CD4-positive, alpha-beta T cell (primary cell): ENCODE measurements at regions not wholly inside any gene's neighbourhood (a gene's known extent, or its start where the extent isn't known, plus 50 kb on each side); places are given as distances from the start of the nearest gene placed in this dataset.

Source experiments
- ATAC-seq: fragments of 200-7000 bp; cut with Tn5 transposase; one replicate; pipeline ENCODE4 v1.10.0; 2022; ENCODE audit warnings: mild to moderate bottlenecking; ENCODE audit not compliant: poor library complexity
- CTCF ChIA-PET: fragments of 350-600 bp; sonication (Branson Sonifier 250); formaldehyde crosslinking; loops from one replicate; lab custom pipeline; 2021; ENCODE audit warnings: antibody characterized with exemption, inconsistent platforms; lab: Charles Lee
- POLR2A ChIA-PET: fragments of 350-600 bp; sonication (Branson Sonifier 250); formaldehyde crosslinking; loops from one replicate; lab custom pipeline; 2021; ENCODE audit warnings: antibody characterized with exemption, inconsistent platforms; lab: Charles Lee
- DNase-seq, 14 experiments: peaks; one replicate each; pipeline ENCODE4 v3.0.0-alpha.2; 2013 to 2020; ENCODE audit warnings: mixed read lengths in 2 of 14
- H3K27ac ChIP-seq, 2 donors: one replicate each; pipeline versions ENCODE4 v1.5.1 to v1.7.0; 2013; ENCODE audit warnings: low read length in 2 of 2, low read depth in 1 of 2, mild to moderate bottlenecking in 1 of 2
- H3K27me3 ChIP-seq, 2 experiments: 1 replicate in 1 of 2; 2 replicates in 1 of 2; pipeline versions ENCODE4 v1.6.1 to v1.7.0; 2013; ENCODE audit warnings: low read length in 2 of 2, control low read depth in 1 of 2, mild to moderate bottlenecking in 1 of 2, moderate library complexity in 1 of 2; ENCODE audit not compliant: insufficient read depth in 2 of 2, control insufficient read depth in 1 of 2
- H3K36me3 ChIP-seq: one replicate; pipeline ENCODE4 v1.6.1; 2013; ENCODE audit warnings: low read length, control low read depth; ENCODE audit not compliant: insufficient read depth
- H3K4me1 ChIP-seq: one replicate; pipeline ENCODE4 v1.6.1; 2013; ENCODE audit warnings: low read length, control low read depth; ENCODE audit not compliant: insufficient read depth
- H3K4me3 ChIP-seq: one replicate; pipeline ENCODE4 v1.5.1; 2013; ENCODE audit warnings: mild to moderate bottlenecking, low read length, moderate library complexity
- H3K9me3 ChIP-seq, 2 experiments: 1 replicate in 1 of 2; 2 replicates in 1 of 2; pipeline versions ENCODE4 v1.6.1 to v1.7.0; 2013; ENCODE audit warnings: low read length in 2 of 2, mild to moderate bottlenecking in 2 of 2, control low read depth in 1 of 2, moderate library complexity in 1 of 2; ENCODE audit not compliant: control insufficient read depth in 1 of 2, insufficient read depth in 1 of 2
- H3K27ac Mint-ChIP-seq: one replicate; pipeline ENCODE4 v1.8.0; 2020; ENCODE audit warnings: mixed read lengths
- H3K27me3 Mint-ChIP-seq: one replicate; pipeline ENCODE4 v1.8.0; 2021; ENCODE audit warnings: mixed read lengths
- H3K36me3 Mint-ChIP-seq: one replicate; pipeline ENCODE4 v1.8.0; 2021; ENCODE audit warnings: low read depth, mixed read lengths
- H3K4me1 Mint-ChIP-seq: one replicate; pipeline ENCODE4 v1.8.0; 2021; ENCODE audit warnings: low read depth, mixed read lengths
- H3K4me3 Mint-ChIP-seq: one replicate; pipeline ENCODE4 v1.8.0; 2020; ENCODE audit warnings: mild to moderate bottlenecking, mixed read lengths
- H3K9me3 Mint-ChIP-seq: one replicate; pipeline ENCODE4 v1.8.0; 2020; ENCODE audit warnings: mixed read lengths
- CTCF ChIP-seq: fragments of 200-600 bp; IDR thresholded peaks from one replicate; pipeline ENCODE4 v1.8.0; 2022; ENCODE audit warnings: antibody characterized with exemption, mild to moderate bottlenecking
- intact Hi-C, 2 experiments: fragments of 100-400 bp; cut with DNase I in 1 of 2; cut with micrococcal nuclease in 1 of 2; formaldehyde crosslinking; loops; one replicate each; pipeline versions ENCODE4 v1.15.1 to v1.9.0; 2023 to 2025; cut with DNase I, micrococcal nuclease

DNA sequence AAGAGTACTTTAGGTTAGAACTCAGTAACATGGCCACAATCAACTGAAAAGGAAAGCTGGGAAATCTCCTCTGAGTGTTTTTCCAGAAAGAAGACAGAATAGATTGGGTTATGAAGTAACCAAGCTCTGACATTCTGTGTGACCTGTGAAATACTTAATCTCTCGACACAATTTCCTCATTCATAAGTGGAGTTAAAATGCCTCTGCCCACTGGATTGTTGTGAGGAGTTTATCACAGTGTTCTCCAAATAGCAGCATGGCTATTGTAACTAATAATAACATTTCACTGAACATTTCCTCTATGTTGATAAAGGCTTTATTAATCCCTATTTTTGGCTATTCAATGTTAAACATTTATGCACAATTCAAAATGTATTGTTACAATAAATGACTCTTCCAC, 311.0 kb downstream of the GABRB2 start:
- H3K36me3 ChIP-seq: no peaks in the 10 kb centered on the region
- ChIA-PET POLR2A (no interaction called here), CTCF (no interaction called here)
- H3K4me3 ChIP-seq: no peak overlapping the region
- Mint-ChIP-seq H3K36me3 (no peaks in the 10 kb centered on the region), H3K27ac (no peak overlapping the region), H3K9me3 (no peaks in the 10 kb centered on the region), H3K27me3 (no peaks in the 10 kb centered on the region), H3K4me1 (no peaks in the 10 kb centered on the region), H3K4me3 (no peak overlapping the region)
- H3K27ac ChIP-seq: no peak overlapping the region
- intact Hi-C loops: no loop called here
- no peak for TF ChIP-seq CTCF
- DNase-seq: no peak
- H3K27me3 ChIP-seq: no peaks in the 10 kb centered on the region
- H3K4me1 ChIP-seq: no peaks in the 10 kb centered on the region
- no peak for ATAC-seq
- no peaks in the 10 kb centered on the region for H3K9me3 ChIP-seq

DNA sequence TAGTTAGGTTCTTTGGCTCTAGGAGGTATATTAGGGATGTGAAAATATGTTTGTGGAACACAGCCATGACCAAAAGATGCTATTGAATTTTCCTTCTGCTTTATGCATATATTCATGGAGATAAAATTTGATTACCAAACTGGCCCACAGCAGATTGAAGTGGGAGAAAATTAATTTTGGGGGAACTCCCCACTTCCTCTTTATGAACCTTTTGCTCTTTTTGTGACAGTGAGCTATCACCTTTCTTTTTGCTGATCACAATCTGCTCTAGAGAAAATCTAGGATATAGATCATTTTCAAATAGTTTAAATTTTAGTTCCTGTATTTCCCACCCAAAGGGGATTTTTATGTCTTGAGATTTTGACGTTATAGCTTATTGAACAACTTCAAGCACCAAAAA, 313.0 kb downstream of the GABRB2 start:
- H3K36me3 Mint-ChIP-seq: no peaks in the 10 kb centered on the region
- no peak overlapping the region for H3K4me3 Mint-ChIP-seq
- ATAC-seq (no peak), DNase-seq (no peak)
- Histone ChIP-seq H3K36me3 (no peaks in the 10 kb centered on the region), H3K27me3 (no peaks in the 10 kb centered on the region), H3K27ac (no peak overlapping the region), H3K4me1 (no peaks in the 10 kb centered on the region), H3K4me3 (no peak overlapping the region), H3K9me3 (no peaks in the 10 kb centered on the region)
- intact Hi-C loops: no loop called here
- POLR2A ChIA-PET: no interaction called here
- no peaks in the 10 kb centered on the region for H3K4me1 Mint-ChIP-seq
- no peaks in the 10 kb centered on the region for H3K27me3 Mint-ChIP-seq
- no peak overlapping the region for H3K27ac Mint-ChIP-seq
- H3K9me3 Mint-ChIP-seq: no peaks in the 10 kb centered on the region
- CTCF ChIA-PET: no interaction called here
- no peak for TF ChIP-seq CTCF

- CTCF ChIA-PET: no interaction called here
- ATAC-seq: no peak
Observed at GRCh38 chr5:161230221-161230620, 316.3 kb downstream of the GABRB2 start.

More at GRCh38 chr5:161230221-161230620, 316.3 kb downstream of the GABRB2 start:
- Mint-ChIP-seq H3K4me1 (no peaks in the 10 kb centered on the region), H3K9me3 (peaks cover 3% of the 10 kb centered on the region), H3K27ac (no peak overlapping the region), H3K4me3 (no peak overlapping the region), H3K36me3 (no peaks in the 10 kb centered on the region), H3K27me3 (no peaks in the 10 kb centered on the region)
- no peaks in the 10 kb centered on the region for H3K9me3 ChIP-seq
- H3K4me1 ChIP-seq: no peaks in the 10 kb centered on the region
- POLR2A ChIA-PET: no interaction called here
- no peaks in the 10 kb centered on the region for H3K27me3 ChIP-seq
- intact Hi-C loops: no loop called here
- H3K36me3 ChIP-seq: no peaks in the 10 kb centered on the region
- H3K27ac ChIP-seq: no peak overlapping the region
- no peak for DNase-seq
- TF ChIP-seq CTCF: no peak
- H3K4me3 ChIP-seq: no peak overlapping the region
